NCI-H524 (cell line): ENCODE measurements at regions not wholly inside any gene's neighbourhood (a gene's known extent, or its start where the extent isn't known, plus 50 kb on each side); places are given as distances from the start of the nearest gene placed in this dataset.
"Not testable (repeated sequence)": the region's sequence is repeated elsewhere in the genome, so short reads cannot be mapped to it uniquely, and the experiment has no call there.

Source experiments
- DNase-seq, 2 experiments: peaks; one replicate each; lab custom pipeline; 2025; lab: John Stamatoyannopoulos, UW

GRCh38 chr6:21847711-21848480 lies 254.3 kb downstream of the SOX4 start:
- DNase-seq, result peak in 1 of 2 experiments; percentile 30

GRCh38 chr6:21850691-21851090 lies 257.1 kb downstream of the SOX4 start:
- peak in 1 of 2 experiments; percentile 16 for DNase-seq

GRCh38 chr6:21855811-21856455 lies 262.4 kb downstream of the SOX4 start:
- DNase-seq, result no peak

GRCh38 chr6:21856456-21856825 lies 262.9 kb downstream of the SOX4 start:
- DNase-seq, result no peak

- DNase-seq, result no peak
These were observed 263.3 kb downstream of the SOX4 start for GRCh38 chr6:21856844-21857243.

- DNase-seq, result no peak
These were observed 264.5 kb downstream of the SOX4 start for GRCh38 chr6:21858076-21858475.

- no peak for DNase-seq
These were observed 265.7 kb downstream of the SOX4 start for GRCh38 chr6:21859193-21859735.

GRCh38 chr6:21861942-21862341 lies 268.4 kb downstream of the SOX4 start:
- no peak for DNase-seq

GRCh38 chr6:21864206-21864605 lies 270.7 kb downstream of the SOX4 start:
- no peak for DNase-seq

- DNase-seq, result no peak
These were observed 274.7 kb downstream of the SOX4 start for GRCh38 chr6:21868226-21868625.

GRCh38 chr6:21869085-21869771 lies 275.7 kb downstream of the SOX4 start:
- no peak for DNase-seq

GRCh38 chr6:21870076-21870730 lies 276.7 kb downstream of the SOX4 start:
- DNase-seq, result no peak

GRCh38 chr6:21871831-21872230 lies 278.3 kb downstream of the SOX4 start:
- no peak for DNase-seq

GRCh38 chr6:21872749-21873148 lies 279.2 kb downstream of the SOX4 start:
- DNase-seq, result no peak

GRCh38 chr6:21873562-21873961 lies 280.0 kb downstream of the SOX4 start:
- DNase-seq, result no peak

GRCh38 chr6:21874372-21874771 lies 280.8 kb downstream of the SOX4 start:
- no peak for DNase-seq

- DNase-seq, result not testable (repeated sequence)
These were observed 283.5 kb downstream of the SOX4 start for GRCh38 chr6:21877037-21877436.

GRCh38 chr6:21880249-21880648 lies 286.7 kb downstream of the SOX4 start:
- not testable (repeated sequence) for DNase-seq

- no peak for DNase-seq
These were observed 288.5 kb downstream of the SOX4 start for GRCh38 chr6:21881969-21882465.

- no peak for DNase-seq
These were observed 290.2 kb downstream of the SOX4 start for GRCh38 chr6:21883595-21884328.

- peak in 1 of 2 experiments; percentile 42 for DNase-seq
These were observed 291.6 kb downstream of the SOX4 start for GRCh38 chr6:21885111-21885510.
